Spinal cord (tissue), 9 donors: ENCODE measurements at regions not wholly inside any gene's neighbourhood (a gene's known extent, or its start where the extent isn't known, plus 50 kb on each side); places are given as distances from the start of the nearest gene placed in this dataset.

ENCODE experiments used
- DNase-seq, 6 donors: peaks; one replicate each; pipeline versions ENCODE4 v3.0.0 to v3.0.0-alpha.2; 2013 to 2015; ENCODE audit warnings: low spot score in 6 of 6, low read depth in 4 of 6
- H3K27ac ChIP-seq: one replicate; pipeline ENCODE4 v1.5.1; 2013; ENCODE audit warnings: low read depth, low read length, control low read depth
- H3K27me3 ChIP-seq: one replicate; pipeline ENCODE4 v1.6.1; 2013; ENCODE audit warnings: low read length; ENCODE audit not compliant: control insufficient read depth, insufficient read depth
- H3K36me3 ChIP-seq: one replicate; pipeline ENCODE4 v1.6.1; 2013; ENCODE audit warnings: low read length; ENCODE audit not compliant: control insufficient read depth, insufficient read depth
- H3K4me1 ChIP-seq: one replicate; pipeline ENCODE4 v1.6.1; 2013; ENCODE audit warnings: low read length; ENCODE audit not compliant: control insufficient read depth, insufficient read depth
- H3K4me3 ChIP-seq: one replicate; pipeline ENCODE4 v1.5.1; 2013; ENCODE audit warnings: low read depth, low read length, control low read depth
- H3K9me3 ChIP-seq: one replicate; pipeline ENCODE4 v1.6.1; 2013; ENCODE audit warnings: low read length; ENCODE audit not compliant: control insufficient read depth, insufficient read depth
- WGBS: methylation state at CpG from one replicate; pipeline ENCODE4 v1.1.5; 2013; ENCODE audit warnings: missing lambda C conversion rate; ENCODE audit not compliant: insufficient coverage; 5-methylcytosine and 5-hydroxymethylcytosine counted together
- donor health status: healthy.

GRCh38 chr6:66771626-66772025 is 1064.6 kb upstream of the EYS start:
- H3K27ac ChIP-seq, result no peak overlapping the region
- no peaks in the 10 kb centered on the region for H3K4me1 ChIP-seq
- no CpG with 5 or more reads among the region's 2 CpGs for WGBS
- no peaks in the 10 kb centered on the region for H3K36me3 ChIP-seq
- H3K9me3 ChIP-seq, result no peaks in the 10 kb centered on the region
- DNase-seq, result no peak
- H3K4me3 ChIP-seq, result no peak overlapping the region
- no peaks in the 10 kb centered on the region for H3K27me3 ChIP-seq

GRCh38 chr6:66751630-66752029 is 1044.6 kb upstream of the EYS start:
- no peaks in the 10 kb centered on the region for H3K9me3 ChIP-seq
- H3K36me3 ChIP-seq, result no peaks in the 10 kb centered on the region
- H3K4me1 ChIP-seq, result no peaks in the 10 kb centered on the region
- no peaks in the 10 kb centered on the region for H3K27me3 ChIP-seq
- H3K4me3 ChIP-seq, result no peak overlapping the region
- H3K27ac ChIP-seq, result no peak overlapping the region
- DNase-seq, result no peak

- Histone ChIP-seq H3K36me3 (no peaks in the 10 kb centered on the region), H3K9me3 (no peaks in the 10 kb centered on the region), H3K27ac (no peak overlapping the region), H3K27me3 (no peaks in the 10 kb centered on the region), H3K4me1 (no peaks in the 10 kb centered on the region), H3K4me3 (no peak overlapping the region)
- no peak for DNase-seq
- WGBS, result 90% methylated on average over 1 of the region's 1 CpG
Measured at GRCh38 chr6:66740346-66740745, 1033.3 kb upstream of the EYS start.

GRCh38 chr6:66735106-66735890 is 1028.3 kb upstream of the EYS start:
- no peaks in the 10 kb centered on the region for H3K9me3 ChIP-seq
- H3K27ac ChIP-seq, result no peak overlapping the region
- no peaks in the 10 kb centered on the region for H3K36me3 ChIP-seq
- no CpG with 5 or more reads among the region's 5 CpGs for WGBS
- no peaks in the 10 kb centered on the region for H3K4me1 ChIP-seq
- H3K27me3 ChIP-seq, result no peaks in the 10 kb centered on the region
- H3K4me3 ChIP-seq, result no peak overlapping the region
- no peak for DNase-seq

- no CpG with 5 or more reads among the region's 1 CpG for WGBS
- no peaks in the 10 kb centered on the region for H3K4me1 ChIP-seq
- H3K27me3 ChIP-seq, result no peaks in the 10 kb centered on the region
- no peaks in the 10 kb centered on the region for H3K9me3 ChIP-seq
- no peaks in the 10 kb centered on the region for H3K36me3 ChIP-seq
- H3K27ac ChIP-seq, result no peak overlapping the region
- no peak for DNase-seq
- no peak overlapping the region for H3K4me3 ChIP-seq
Measured at GRCh38 chr6:66731310-66731709, 1024.3 kb upstream of the EYS start.

- Histone ChIP-seq H3K4me3 (no peak overlapping the region), H3K36me3 (no peaks in the 10 kb centered on the region), H3K4me1 (no peaks in the 10 kb centered on the region), H3K27me3 (no peaks in the 10 kb centered on the region), H3K9me3 (no peaks in the 10 kb centered on the region), H3K27ac (no peak overlapping the region)
- no CpG with 5 or more reads among the region's 3 CpGs for WGBS
- DNase-seq, result no peak
Measured at GRCh38 chr6:66725670-66726069, 1018.6 kb upstream of the EYS start.

GRCh38 chr6:66717801-66718200 is 1010.8 kb upstream of the EYS start:
- Histone ChIP-seq H3K4me3 (no peak overlapping the region), H3K27me3 (no peaks in the 10 kb centered on the region), H3K36me3 (no peaks in the 10 kb centered on the region), H3K9me3 (no peaks in the 10 kb centered on the region), H3K4me1 (no peaks in the 10 kb centered on the region), H3K27ac (no peak overlapping the region)
- 100% methylated on average over 1 of the region's 4 CpGs for WGBS
- no peak for DNase-seq

- no peak for DNase-seq
- Histone ChIP-seq H3K4me1 (no peaks in the 10 kb centered on the region), H3K27ac (no peak overlapping the region), H3K4me3 (no peak overlapping the region), H3K36me3 (no peaks in the 10 kb centered on the region), H3K9me3 (no peaks in the 10 kb centered on the region), H3K27me3 (no peaks in the 10 kb centered on the region)
- WGBS, result no CpG with 5 or more reads among the region's 1 CpG
Measured at GRCh38 chr6:66699385-66699784, 992.4 kb upstream of the EYS start.

- no peak overlapping the region for H3K27ac ChIP-seq
- no peaks in the 10 kb centered on the region for H3K27me3 ChIP-seq
- no peaks in the 10 kb centered on the region for H3K9me3 ChIP-seq
- H3K4me1 ChIP-seq, result no peaks in the 10 kb centered on the region
- H3K36me3 ChIP-seq, result no peaks in the 10 kb centered on the region
- 90% methylated on average over 4 of the region's 4 CpGs for WGBS
- DNase-seq, result no peak
- no peak overlapping the region for H3K4me3 ChIP-seq
Measured at GRCh38 chr6:66689608-66690007, 982.6 kb upstream of the EYS start.

GRCh38 chr6:66687611-66688140 is 980.6 kb upstream of the EYS start:
- WGBS, result no CpG with 5 or more reads among the region's 3 CpGs
- no peak for DNase-seq
- Histone ChIP-seq H3K4me1 (no peaks in the 10 kb centered on the region), H3K36me3 (no peaks in the 10 kb centered on the region), H3K4me3 (no peak overlapping the region), H3K27ac (no peak overlapping the region), H3K9me3 (no peaks in the 10 kb centered on the region), H3K27me3 (no peaks in the 10 kb centered on the region)
